ENCODE measurements at regions not wholly inside any gene's neighbourhood (a gene's known extent, or its start where the extent isn't known, plus 50 kb on each side); places are given as distances from the start of the nearest gene placed in this dataset.

GRCh38 chr2:236968101-236968879 lies 117.4 kb upstream of the COPS8 start:
- DNase-seq (ENCODE audit: low spot score): no peak
- in situ Hi-C loops (cut with MboI; ENCODE audit: low sequenced_read_pairs, unreplicated experiment): no loop called here
- TF ChIP-seq CTCF (IDR thresholded peaks at IDR 0.05; ENCODE audit: borderline replicate concordance, control extremely low read depth, extremely low read depth, insufficient read depth, missing control alignments): no peak

- no peak for DNase-seq (ENCODE audit: low spot score)
- no peak for TF ChIP-seq CTCF (IDR thresholded peaks at IDR 0.05; ENCODE audit: borderline replicate concordance, control extremely low read depth, extremely low read depth, insufficient read depth, missing control alignments)
- in situ Hi-C loops (cut with MboI; ENCODE audit: low sequenced_read_pairs, unreplicated experiment): no loop called here
These were observed 116.7 kb upstream of the COPS8 start for GRCh38 chr2:236968880-236969534.

GRCh38 chr2:236969767-236970655 lies 115.7 kb upstream of the COPS8 start:
- no peak for DNase-seq (ENCODE audit: low spot score)
- in situ Hi-C loops (cut with MboI; ENCODE audit: low sequenced_read_pairs, unreplicated experiment): no loop called here
- no peak for TF ChIP-seq CTCF (IDR thresholded peaks at IDR 0.05; ENCODE audit: borderline replicate concordance, control extremely low read depth, extremely low read depth, insufficient read depth, missing control alignments)

GRCh38 chr2:236970656-236971010 lies 115.1 kb upstream of the COPS8 start:
- in situ Hi-C loops (cut with MboI; ENCODE audit: low sequenced_read_pairs, unreplicated experiment): no loop called here
- no peak for DNase-seq (ENCODE audit: low spot score)
- TF ChIP-seq CTCF (IDR thresholded peaks at IDR 0.05; ENCODE audit: borderline replicate concordance, control extremely low read depth, extremely low read depth, insufficient read depth, missing control alignments): no peak

- in situ Hi-C loops (cut with MboI; ENCODE audit: low sequenced_read_pairs, unreplicated experiment): no loop called here
- no peak for TF ChIP-seq CTCF (IDR thresholded peaks at IDR 0.05; ENCODE audit: borderline replicate concordance, control extremely low read depth, extremely low read depth, insufficient read depth, missing control alignments)
- no peak for DNase-seq (ENCODE audit: low spot score)
These were observed 114.4 kb upstream of the COPS8 start for GRCh38 chr2:236971131-236971821.

GRCh38 chr2:236971919-236972381 lies 113.7 kb upstream of the COPS8 start:
- in situ Hi-C loops (cut with MboI; ENCODE audit: low sequenced_read_pairs, unreplicated experiment): no loop called here
- no peak for DNase-seq (ENCODE audit: low spot score)
- no peak for TF ChIP-seq CTCF (IDR thresholded peaks at IDR 0.05; ENCODE audit: borderline replicate concordance, control extremely low read depth, extremely low read depth, insufficient read depth, missing control alignments)

Measured in GM13976 (cell line).